NB4 (cell line): ENCODE measurements at regions not wholly inside any gene's neighbourhood (a gene's known extent, or its start where the extent isn't known, plus 50 kb on each side); places are given as distances from the start of the nearest gene placed in this dataset.

Experiments
- MAX ChIP-seq: IDR thresholded peaks from 2 replicates; pipeline ENCODE4 v1.6.1; 2011; ENCODE audit warnings: low read depth, low read length
- MYC ChIP-seq: IDR thresholded peaks from 2 replicates; pipeline ENCODE4 v1.6.1; 2011; ENCODE audit warnings: low read depth, low read length
- POLR2A ChIP-seq: IDR thresholded peaks from 2 replicates; pipeline ENCODE4 v1.6.1; 2011; ENCODE audit warnings: mild to moderate bottlenecking; ENCODE audit not compliant: insufficient read length; ENCODE audit errors: extremely low read depth
- TF ChIP-seq, protein P1 (sequence below): IDR thresholded peaks from one replicate; pipeline ENCODE4 v1.5.1; 2012; ENCODE audit warnings: low read depth, low read length

DNA sequence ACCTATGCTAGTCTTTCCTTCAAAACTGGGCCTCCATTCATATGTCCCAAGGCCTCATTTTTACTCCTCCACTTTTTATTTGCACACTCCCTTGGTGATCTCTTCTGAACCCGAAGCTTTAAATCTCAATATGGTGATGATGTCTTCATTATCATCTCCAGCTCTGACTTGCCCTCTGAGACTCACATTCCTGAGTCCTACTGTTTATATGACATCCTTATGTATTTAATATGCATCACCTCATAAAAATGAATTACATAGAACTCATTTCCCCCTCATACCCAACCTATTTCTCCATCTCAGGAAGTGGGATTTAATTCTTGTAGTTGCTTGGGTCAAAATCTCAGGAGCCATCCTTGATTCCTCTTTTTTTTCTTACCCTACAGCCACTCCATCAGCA is 473.0 kb downstream of the EBF1 start:
- TF ChIP-seq, protein P1, sequence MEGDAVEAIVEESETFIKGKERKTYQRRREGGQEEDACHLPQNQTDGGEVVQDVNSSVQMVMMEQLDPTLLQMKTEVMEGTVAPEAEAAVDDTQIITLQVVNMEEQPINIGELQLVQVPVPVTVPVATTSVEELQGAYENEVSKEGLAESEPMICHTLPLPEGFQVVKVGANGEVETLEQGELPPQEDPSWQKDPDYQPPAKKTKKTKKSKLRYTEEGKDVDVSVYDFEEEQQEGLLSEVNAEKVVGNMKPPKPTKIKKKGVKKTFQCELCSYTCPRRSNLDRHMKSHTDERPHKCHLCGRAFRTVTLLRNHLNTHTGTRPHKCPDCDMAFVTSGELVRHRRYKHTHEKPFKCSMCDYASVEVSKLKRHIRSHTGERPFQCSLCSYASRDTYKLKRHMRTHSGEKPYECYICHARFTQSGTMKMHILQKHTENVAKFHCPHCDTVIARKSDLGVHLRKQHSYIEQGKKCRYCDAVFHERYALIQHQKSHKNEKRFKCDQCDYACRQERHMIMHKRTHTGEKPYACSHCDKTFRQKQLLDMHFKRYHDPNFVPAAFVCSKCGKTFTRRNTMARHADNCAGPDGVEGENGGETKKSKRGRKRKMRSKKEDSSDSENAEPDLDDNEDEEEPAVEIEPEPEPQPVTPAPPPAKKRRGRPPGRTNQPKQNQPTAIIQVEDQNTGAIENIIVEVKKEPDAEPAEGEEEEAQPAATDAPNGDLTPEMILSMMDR: no peak
- TF ChIP-seq POLR2A: no peak
- TF ChIP-seq MYC: no peak
- no peak for TF ChIP-seq MAX
